Neural crest cell (in vitro differentiated cells): ENCODE measurements at regions not wholly inside any gene's neighbourhood (a gene's known extent, or its start where the extent isn't known, plus 50 kb on each side); places are given as distances from the start of the nearest gene placed in this dataset.

Experiments used
- DNase-seq: peaks from one replicate; pipeline ENCODE4 v3.0.0; 2021; ENCODE audit warnings: low read depth, mixed read lengths, low spot score
- H3K27ac Mint-ChIP-seq: one replicate; pipeline ENCODE4 v1.8.0; 2021; ENCODE audit warnings: mild to moderate bottlenecking, mixed read lengths; ENCODE audit not compliant: unreplicated experiment
- H3K27me3 Mint-ChIP-seq: 2 replicates; pipeline ENCODE4 v1.8.0; 2021; ENCODE audit warnings: low read depth, mild to moderate bottlenecking, mixed read lengths
- H3K36me3 Mint-ChIP-seq: 2 replicates; pipeline ENCODE4 v1.8.0; 2021; ENCODE audit warnings: low read depth, mild to moderate bottlenecking, mixed read lengths
- H3K4me1 Mint-ChIP-seq: 2 replicates; pipeline ENCODE4 v1.8.0; 2021; ENCODE audit warnings: mixed read lengths
- H3K4me3 Mint-ChIP-seq: one replicate; pipeline ENCODE4 v1.8.0; 2021; ENCODE audit warnings: mild to moderate bottlenecking, mixed read lengths
- H3K9me3 Mint-ChIP-seq: 2 replicates; pipeline ENCODE4 v1.8.0; 2021; ENCODE audit warnings: mixed read lengths
- CTCF ChIP-seq: fragments of 200-600 bp; sonication (generic); conservative IDR thresholded peaks from 2 replicates; pipeline ENCODE4 v1.5.0; 2021; ENCODE audit warnings: antibody characterized with exemption, mild to moderate bottlenecking

GRCh38 chr13:60701895-60702294, 304.9 kb downstream of the TDRD3 start:
- no peaks in the 10 kb centered on the region for H3K27me3 Mint-ChIP-seq
- peaks cover 16% of the 10 kb centered on the region for H3K4me1 Mint-ChIP-seq
- no peaks in the 10 kb centered on the region for H3K36me3 Mint-ChIP-seq
- no peak for TF ChIP-seq CTCF
- H3K9me3 Mint-ChIP-seq: no peaks in the 10 kb centered on the region
- no peak for DNase-seq
- H3K27ac Mint-ChIP-seq: no peak overlapping the region
- no peak overlapping the region for H3K4me3 Mint-ChIP-seq

DNA sequence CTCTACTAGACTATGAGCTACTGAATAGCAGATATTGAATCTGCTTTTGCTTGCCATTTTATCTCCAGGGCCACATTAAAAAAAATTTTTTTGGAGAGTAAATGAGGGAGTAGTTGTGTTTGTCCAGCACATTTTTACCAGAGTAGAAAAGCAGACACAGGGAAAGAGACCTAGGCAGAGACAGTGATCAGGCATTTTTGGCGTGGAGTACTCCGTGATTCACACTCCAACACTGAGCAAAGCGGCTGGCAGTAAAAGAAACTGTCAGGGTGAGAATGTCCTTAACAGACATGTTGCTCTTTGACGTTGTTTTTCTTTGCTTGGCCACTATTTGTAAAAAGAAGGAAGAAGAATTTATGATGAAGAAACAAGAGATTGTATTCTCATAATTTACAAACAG, 304.0 kb downstream of the TDRD3 start:
- no peaks in the 10 kb centered on the region for H3K36me3 Mint-ChIP-seq
- no peak for DNase-seq

GRCh38 chr13:60699636-60700035, 302.6 kb downstream of the TDRD3 start:
- Mint-ChIP-seq H3K4me3 (no peak overlapping the region), H3K4me1 (peaks cover 27% of the 10 kb centered on the region), H3K36me3 (no peaks in the 10 kb centered on the region), H3K27me3 (no peaks in the 10 kb centered on the region), H3K27ac (no peak overlapping the region), H3K9me3 (no peaks in the 10 kb centered on the region)
- no peak for TF ChIP-seq CTCF
- no peak for DNase-seq

More for the DNA sequence above, 304.0 kb downstream of the TDRD3 start:
- Mint-ChIP-seq H3K4me3 (no peak overlapping the region), H3K27ac (no peak overlapping the region), H3K4me1 (peaks cover 25% of the 10 kb centered on the region), H3K27me3 (no peaks in the 10 kb centered on the region), H3K9me3 (no peaks in the 10 kb centered on the region)
- no peak for TF ChIP-seq CTCF

- no peak for DNase-seq
- TF ChIP-seq CTCF: no peak
- H3K9me3 Mint-ChIP-seq: no peaks in the 10 kb centered on the region
- no peak overlapping the region for H3K4me3 Mint-ChIP-seq
- peaks cover 27% of the 10 kb centered on the region for H3K4me1 Mint-ChIP-seq
- H3K27ac Mint-ChIP-seq: no peak overlapping the region
- no peaks in the 10 kb centered on the region for H3K27me3 Mint-ChIP-seq
- H3K36me3 Mint-ChIP-seq: no peaks in the 10 kb centered on the region
Observed at GRCh38 chr13:60696602-60697001, 299.6 kb downstream of the TDRD3 start.

DNA sequence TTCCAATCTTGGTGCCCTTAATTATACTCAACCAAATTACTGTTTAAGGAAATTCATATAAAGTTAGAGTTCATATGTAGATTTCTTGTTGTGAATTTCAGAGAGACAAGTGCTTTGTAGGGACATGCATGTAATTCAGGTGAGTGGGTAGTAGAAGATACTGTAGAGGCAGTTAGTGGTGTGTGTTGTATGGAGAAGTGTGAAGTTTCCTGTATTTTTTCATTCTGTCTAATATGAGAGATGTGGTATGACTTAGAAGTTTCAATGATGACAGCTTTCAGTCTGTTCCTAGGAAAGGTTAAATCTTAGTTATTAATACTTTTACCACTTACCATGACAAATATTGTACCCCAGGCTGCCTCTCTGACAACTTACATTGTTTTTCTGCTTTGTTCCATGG, 294.2 kb downstream of the TDRD3 start:
- DNase-seq: no peak
- peaks cover 12% of the 10 kb centered on the region for H3K4me1 Mint-ChIP-seq
- no peak overlapping the region for H3K4me3 Mint-ChIP-seq
- no peaks in the 10 kb centered on the region for H3K36me3 Mint-ChIP-seq
- H3K27me3 Mint-ChIP-seq: no peaks in the 10 kb centered on the region
- H3K27ac Mint-ChIP-seq: no peak overlapping the region
- peaks cover 4% of the 10 kb centered on the region for H3K9me3 Mint-ChIP-seq
- TF ChIP-seq CTCF: no peak

DNA sequence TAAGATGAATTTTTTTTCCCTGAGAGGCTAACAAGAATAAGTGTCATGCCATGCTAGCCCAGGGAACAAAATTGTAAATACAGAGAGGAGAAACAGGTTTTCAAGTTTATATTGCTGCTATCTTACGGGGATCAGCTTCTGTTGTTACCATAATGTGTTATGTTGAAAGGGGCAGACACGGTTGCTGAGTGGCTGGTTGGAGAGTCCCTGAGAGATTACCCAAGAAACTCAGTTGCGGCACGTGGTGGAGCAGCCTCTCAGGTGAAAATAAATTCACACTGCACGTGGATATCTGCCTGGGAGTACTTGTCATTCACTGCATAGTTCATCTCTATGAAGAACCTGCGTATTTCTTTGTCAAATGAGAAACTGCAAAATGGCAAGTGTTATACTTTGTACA, 293.6 kb downstream of the TDRD3 start:
- Mint-ChIP-seq H3K36me3 (no peaks in the 10 kb centered on the region), H3K27ac (no peak overlapping the region), H3K4me1 (peaks cover 8% of the 10 kb centered on the region), H3K4me3 (no peak overlapping the region), H3K9me3 (peaks cover 4% of the 10 kb centered on the region), H3K27me3 (no peaks in the 10 kb centered on the region)
- TF ChIP-seq CTCF: no peak
- no peak for DNase-seq
